RWPE2 (cell line): ENCODE measurements at regions not wholly inside any gene's neighbourhood (a gene's known extent, or its start where the extent isn't known, plus 50 kb on each side); places are given as distances from the start of the nearest gene placed in this dataset.

ENCODE experiments used
- ATAC-seq: fragments of 200-7000 bp; cut with Tn5 transposase; 3 replicates; pipeline ENCODE4 v1.9.1; 2021; ENCODE audit warnings: low read depth
- DNase-seq: peaks from one replicate; pipeline ENCODE4 v3.0.0-alpha.2; 2020; ENCODE audit warnings: low spot score
- H3K27ac ChIP-seq: fragments of 450-650 bp; 2 replicates; pipeline ENCODE4 v1.5.1; 2017; ENCODE audit warnings: mild to moderate bottlenecking; ENCODE audit not compliant: poor library complexity, severe bottlenecking
- H3K27me3 ChIP-seq: fragments of 250-450 bp; sonication (Bioruptor Pico); 2 replicates; pipeline ENCODE4 v1.5.1; 2021; ENCODE audit warnings: mild to moderate bottlenecking, moderate library complexity; ENCODE audit not compliant: insufficient read depth, poor library complexity, severe bottlenecking
- H3K36me3 ChIP-seq: fragments of 250-450 bp; sonication (Bioruptor Pico); 2 replicates; pipeline ENCODE4 v1.5.1; 2020; ENCODE audit warnings: low read depth, mild to moderate bottlenecking, moderate library complexity
- H3K4me1 ChIP-seq: fragments of 250-450 bp; sonication (Bioruptor Pico); 2 replicates; pipeline ENCODE4 v1.5.1; 2021; ENCODE audit warnings: mild to moderate bottlenecking, moderate library complexity; ENCODE audit not compliant: insufficient read depth, poor library complexity, severe bottlenecking
- H3K4me3 ChIP-seq: fragments of 250-450 bp; sonication (Bioruptor Pico); 2 replicates; pipeline ENCODE4 v1.5.1; 2021; ENCODE audit warnings: mild to moderate bottlenecking, moderate library complexity; ENCODE audit not compliant: severe bottlenecking
- H3K9me3 ChIP-seq: fragments of 250-450 bp; sonication (Bioruptor Pico); 2 replicates; pipeline ENCODE4 v1.5.1; 2021; ENCODE audit warnings: mild to moderate bottlenecking, moderate library complexity; ENCODE audit not compliant: severe bottlenecking
- TF ChIP-seq, protein P1 (sequence below): fragments of 450-650 bp; IDR thresholded peaks from one replicate; pipeline ENCODE4 v1.5.1; 2017; ENCODE audit warnings: mild to moderate bottlenecking, moderate library complexity; ENCODE audit not compliant: poor library complexity, severe bottlenecking

DNA sequence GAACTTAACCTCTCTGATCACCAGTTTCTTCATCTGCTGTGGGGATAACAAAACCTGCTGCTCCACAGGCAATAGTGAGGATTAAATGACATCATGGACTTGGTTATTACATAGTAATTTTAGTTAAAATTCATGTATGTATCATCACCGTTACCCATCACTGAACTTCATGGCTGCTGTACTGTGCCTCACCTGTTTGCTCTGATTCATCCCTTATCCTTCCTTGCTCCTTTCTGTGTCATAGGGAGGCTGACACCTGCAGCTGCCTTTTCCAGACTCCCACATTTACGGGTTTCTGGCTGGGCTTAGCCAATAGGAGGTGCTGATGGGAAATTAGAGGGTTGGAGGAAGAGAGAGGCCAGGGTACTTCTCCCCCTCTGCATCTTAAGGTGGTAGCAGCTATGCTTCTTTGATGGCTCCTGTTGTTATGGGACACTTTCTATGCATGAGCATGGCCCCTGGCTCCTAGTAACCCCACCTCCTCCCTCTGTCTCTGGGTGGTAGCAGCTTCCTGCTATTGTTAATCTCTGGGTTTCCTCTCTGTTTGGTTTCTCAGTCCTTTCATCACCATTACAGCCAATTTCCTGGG lies 332.1 kb downstream of the DHX35 start:
- H3K9me3 ChIP-seq: no peaks in the 10 kb centered on the region
- no peaks in the 10 kb centered on the region for H3K36me3 ChIP-seq
- no peak overlapping the region for H3K4me3 ChIP-seq
- DNase-seq (no peak), ATAC-seq (0 out of 3 replicates have a peak, but pooled peaks have one; percentile 22)
- TF ChIP-seq, protein P1, sequence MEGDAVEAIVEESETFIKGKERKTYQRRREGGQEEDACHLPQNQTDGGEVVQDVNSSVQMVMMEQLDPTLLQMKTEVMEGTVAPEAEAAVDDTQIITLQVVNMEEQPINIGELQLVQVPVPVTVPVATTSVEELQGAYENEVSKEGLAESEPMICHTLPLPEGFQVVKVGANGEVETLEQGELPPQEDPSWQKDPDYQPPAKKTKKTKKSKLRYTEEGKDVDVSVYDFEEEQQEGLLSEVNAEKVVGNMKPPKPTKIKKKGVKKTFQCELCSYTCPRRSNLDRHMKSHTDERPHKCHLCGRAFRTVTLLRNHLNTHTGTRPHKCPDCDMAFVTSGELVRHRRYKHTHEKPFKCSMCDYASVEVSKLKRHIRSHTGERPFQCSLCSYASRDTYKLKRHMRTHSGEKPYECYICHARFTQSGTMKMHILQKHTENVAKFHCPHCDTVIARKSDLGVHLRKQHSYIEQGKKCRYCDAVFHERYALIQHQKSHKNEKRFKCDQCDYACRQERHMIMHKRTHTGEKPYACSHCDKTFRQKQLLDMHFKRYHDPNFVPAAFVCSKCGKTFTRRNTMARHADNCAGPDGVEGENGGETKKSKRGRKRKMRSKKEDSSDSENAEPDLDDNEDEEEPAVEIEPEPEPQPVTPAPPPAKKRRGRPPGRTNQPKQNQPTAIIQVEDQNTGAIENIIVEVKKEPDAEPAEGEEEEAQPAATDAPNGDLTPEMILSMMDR: no peak
- no peaks in the 10 kb centered on the region for H3K4me1 ChIP-seq
- H3K27me3 ChIP-seq: no peaks in the 10 kb centered on the region
- H3K27ac ChIP-seq: no peak overlapping the region

DNA sequence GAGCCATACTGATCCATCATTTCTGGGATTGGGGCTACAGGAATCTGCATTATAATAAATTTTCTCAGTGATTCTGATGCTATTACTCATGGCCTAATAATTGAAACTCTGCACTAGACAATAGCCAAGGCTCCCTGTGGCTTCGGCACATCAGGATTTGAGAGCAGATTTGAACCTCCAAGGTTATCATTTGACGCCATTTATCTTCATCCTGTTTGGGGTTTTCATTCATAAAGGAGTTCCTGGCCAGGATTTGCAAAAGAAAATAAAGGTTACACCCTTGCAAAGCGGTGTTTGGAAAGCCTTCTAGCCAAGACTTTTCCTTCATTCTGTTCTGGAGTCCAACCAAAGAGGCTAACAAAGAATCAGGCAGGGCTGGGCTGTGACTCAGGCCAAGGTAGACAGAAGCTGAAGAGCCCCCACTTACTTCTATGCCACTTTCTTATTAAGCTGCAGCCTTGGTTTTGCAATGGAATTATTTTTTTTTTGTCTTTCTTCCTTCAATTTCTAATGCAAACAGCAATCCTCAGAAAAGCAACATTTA lies 330.1 kb downstream of the DHX35 start:
- no peak overlapping the region for H3K4me3 ChIP-seq
- DNase-seq: no peak
- H3K27me3 ChIP-seq: no peaks in the 10 kb centered on the region
- TF ChIP-seq, protein P1: no peak
- no peaks in the 10 kb centered on the region for H3K9me3 ChIP-seq
- H3K27ac ChIP-seq: no peak overlapping the region
- no peak for ATAC-seq
- no peaks in the 10 kb centered on the region for H3K4me1 ChIP-seq
- H3K36me3 ChIP-seq: no peaks in the 10 kb centered on the region

DNA sequence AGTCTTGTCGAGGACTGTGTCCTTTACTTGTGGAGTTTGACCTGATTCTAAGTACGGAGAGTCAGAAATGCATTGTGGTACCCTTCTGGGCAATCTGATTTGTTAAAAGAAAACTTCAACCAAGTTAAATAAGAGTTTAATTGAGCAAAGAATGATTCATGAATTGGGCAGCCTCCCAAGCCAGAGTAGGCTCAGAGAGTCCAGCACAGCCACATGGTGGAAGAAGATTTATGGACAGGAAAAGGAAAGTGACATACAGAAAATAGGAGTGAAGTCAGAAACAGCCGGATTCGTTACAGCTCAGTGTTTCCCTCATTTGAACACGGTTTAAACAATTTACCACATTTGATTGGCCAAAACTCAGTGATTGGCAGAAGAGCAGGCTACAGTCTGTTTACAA lies 329.2 kb downstream of the DHX35 start:
- no peak for DNase-seq
- Histone ChIP-seq H3K27me3 (no peaks in the 10 kb centered on the region), H3K9me3 (no peaks in the 10 kb centered on the region), H3K4me3 (no peak overlapping the region), H3K4me1 (no peaks in the 10 kb centered on the region), H3K27ac (no peak overlapping the region), H3K36me3 (no peaks in the 10 kb centered on the region)
- TF ChIP-seq, protein P1: no peak
- ATAC-seq: peak; percentile 41

DNA sequence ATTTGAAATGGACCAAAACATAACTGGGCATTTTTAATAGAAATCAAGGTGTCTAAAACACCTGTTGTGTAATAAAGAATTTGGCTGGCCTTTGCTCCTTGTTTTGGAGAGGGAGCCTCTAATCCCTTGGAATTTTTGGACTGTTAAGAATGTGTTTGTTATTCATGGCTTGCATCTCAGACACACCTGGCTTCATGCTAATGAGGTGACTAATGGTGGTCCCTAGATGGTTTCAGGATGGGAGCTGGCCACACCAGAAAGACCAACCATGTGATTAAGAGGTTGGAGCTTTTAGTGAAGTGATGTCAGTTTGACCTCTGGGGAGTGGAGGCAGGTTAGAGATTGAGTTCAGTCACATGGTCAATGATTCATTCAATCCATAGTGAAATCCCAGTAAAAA lies 328.4 kb downstream of the DHX35 start:
- TF ChIP-seq, protein P1: no peak
- Histone ChIP-seq H3K36me3 (no peaks in the 10 kb centered on the region), H3K4me1 (no peaks in the 10 kb centered on the region), H3K27me3 (no peaks in the 10 kb centered on the region), H3K27ac (no peak overlapping the region), H3K4me3 (no peak overlapping the region), H3K9me3 (no peaks in the 10 kb centered on the region)
- DNase-seq (no peak), ATAC-seq (peak; percentile 8; the same call in 1 of the 3 replicates)

DNA sequence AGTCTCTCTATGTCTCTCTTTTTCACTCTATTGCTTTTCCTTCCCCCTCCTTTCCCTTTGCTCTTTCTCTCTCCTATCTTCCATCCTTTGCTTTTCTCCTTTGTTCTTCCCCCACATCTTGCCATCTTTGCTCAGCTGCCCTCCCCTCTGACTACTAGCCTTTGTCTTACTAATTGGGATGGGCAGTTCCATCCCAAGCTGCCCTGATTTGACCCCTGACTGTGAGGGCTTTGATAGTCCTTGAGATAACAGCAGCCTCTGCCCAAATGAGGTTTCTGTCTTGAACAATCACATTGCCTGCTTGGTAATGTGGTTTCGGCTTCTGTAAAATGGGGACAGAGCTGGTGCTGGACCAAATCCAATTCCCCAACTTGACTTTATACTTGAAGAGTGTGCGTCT lies 327.7 kb downstream of the DHX35 start:
- H3K4me3 ChIP-seq: no peak overlapping the region
- H3K27me3 ChIP-seq: no peaks in the 10 kb centered on the region
- ATAC-seq (no peak), DNase-seq (no peak)
- no peak overlapping the region for H3K27ac ChIP-seq
- TF ChIP-seq, protein P1: no peak
- H3K36me3 ChIP-seq: no peaks in the 10 kb centered on the region
- H3K4me1 ChIP-seq: no peaks in the 10 kb centered on the region
- no peaks in the 10 kb centered on the region for H3K9me3 ChIP-seq
